HepG2 (cell line): ENCODE measurements at regions not wholly inside any gene's neighbourhood (a gene's known extent, or its start where the extent isn't known, plus 50 kb on each side); places are given as distances from the start of the nearest gene placed in this dataset.

ENCODE experiments used
- MTF2 ChIP-seq: sonication (generic); formaldehyde crosslinking; IDR thresholded peaks from 2 replicates; pipeline ENCODE4 v1.5.0; 2020; ENCODE audit warnings: missing genetic modification reagents, borderline replicate concordance
- ZNF17 ChIP-seq: sonication (generic); formaldehyde crosslinking; IDR thresholded peaks from 2 replicates; pipeline ENCODE4 v1.5.0; 2020; ENCODE audit warnings: mild to moderate bottlenecking, missing genetic modification reagents

DNA sequence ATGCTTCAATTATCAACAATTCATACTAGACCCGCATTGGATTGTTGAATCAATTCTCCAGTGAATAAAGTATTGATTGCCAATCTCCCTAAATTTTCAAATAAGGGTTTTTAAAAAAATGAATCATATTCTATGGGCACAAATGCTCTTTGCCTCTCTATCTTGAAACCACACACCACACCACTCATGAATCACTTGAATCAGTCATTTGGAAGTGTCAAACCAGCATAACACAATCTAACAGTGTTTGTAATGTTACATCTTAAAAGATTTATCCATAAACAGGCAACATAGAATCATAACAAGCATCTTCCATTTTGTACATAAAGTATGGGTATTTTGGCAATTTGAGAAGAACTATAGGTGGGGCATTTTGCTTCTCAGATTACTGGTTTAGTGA lies 219.5 kb upstream of the MIR17HG start:
- TF ChIP-seq ZNF17 (CRISPR knock-in tag) (no peak), MTF2 (CRISPR knock-in tag) (no peak)
